Activated CD8-positive, alpha-beta memory T cell treated with anti-CD3 and anti-CD28 coated beads for 36 hours (primary cell): ENCODE measurements at regions not wholly inside any gene's neighbourhood (a gene's known extent, or its start where the extent isn't known, plus 50 kb on each side); places are given as distances from the start of the nearest gene placed in this dataset.
"Not testable (repeated sequence)": the region's sequence is repeated elsewhere in the genome, so short reads cannot be mapped to it uniquely, and the experiment has no call there.

Experiments used
- CTCF ChIA-PET: fragments of 350-600 bp; sonication (Branson Sonifier 250); formaldehyde crosslinking; loops from one replicate; lab custom pipeline; 2021; ENCODE audit warnings: antibody characterized with exemption; lab: Charles Lee
- POLR2A ChIA-PET: fragments of 350-600 bp; sonication (Branson Sonifier 250); formaldehyde crosslinking; loops from one replicate; lab custom pipeline; 2021; ENCODE audit warnings: antibody characterized with exemption; lab: Charles Lee

DNA sequence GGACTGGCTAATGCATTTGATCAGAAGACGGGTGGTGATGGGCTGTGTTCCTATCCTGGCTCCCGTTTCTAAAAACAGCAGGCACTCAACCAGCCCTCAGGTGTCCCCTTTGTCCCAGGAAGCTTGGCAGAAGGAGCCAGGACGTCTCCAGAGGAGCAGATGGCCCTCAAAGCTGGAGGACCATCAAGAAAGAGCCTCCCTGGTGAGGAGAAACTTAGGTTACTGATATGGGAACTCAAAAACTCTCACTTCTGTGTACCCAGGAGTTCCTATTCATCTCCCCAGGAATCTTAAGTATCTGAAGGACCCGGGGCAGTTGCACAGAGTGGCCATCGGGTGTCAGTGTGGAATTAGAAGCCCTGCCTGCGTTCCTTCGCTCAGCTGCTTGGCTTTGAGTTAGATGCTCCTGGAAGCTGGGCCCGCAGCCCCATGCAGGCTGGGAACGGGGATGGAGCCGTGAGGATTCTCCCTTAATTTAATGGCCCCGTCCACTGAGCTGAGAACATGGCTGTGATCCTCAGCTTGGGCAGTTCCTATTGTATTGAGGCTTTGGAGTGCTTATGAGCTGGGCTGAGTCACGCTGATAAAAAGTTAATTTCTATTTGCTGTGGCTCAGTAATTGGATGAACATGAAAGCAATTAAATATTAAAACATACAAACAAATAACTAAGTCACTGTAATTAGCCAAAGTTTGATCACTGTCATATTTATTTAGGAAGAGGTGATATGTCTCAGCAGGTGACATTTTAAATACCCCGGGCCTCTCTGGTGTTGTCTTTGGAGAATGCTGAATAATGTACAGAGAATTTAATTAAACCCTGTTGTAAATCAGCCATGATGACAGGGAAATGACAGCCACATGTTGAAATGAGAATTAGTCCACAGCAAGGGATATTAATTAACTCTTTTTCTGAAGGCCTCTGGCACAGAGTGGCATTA, 402.1 kb downstream of the SEC14L1 start:
- ChIA-PET POLR2A (no interaction called here), CTCF (interaction anchor here (0.6 to 1.9 kb wide), 8 partner anchors 10 to 471 kb away, joined by 3 to 9 read pairs (median 3); no protein-coding TSS in a partner anchor)

DNA sequence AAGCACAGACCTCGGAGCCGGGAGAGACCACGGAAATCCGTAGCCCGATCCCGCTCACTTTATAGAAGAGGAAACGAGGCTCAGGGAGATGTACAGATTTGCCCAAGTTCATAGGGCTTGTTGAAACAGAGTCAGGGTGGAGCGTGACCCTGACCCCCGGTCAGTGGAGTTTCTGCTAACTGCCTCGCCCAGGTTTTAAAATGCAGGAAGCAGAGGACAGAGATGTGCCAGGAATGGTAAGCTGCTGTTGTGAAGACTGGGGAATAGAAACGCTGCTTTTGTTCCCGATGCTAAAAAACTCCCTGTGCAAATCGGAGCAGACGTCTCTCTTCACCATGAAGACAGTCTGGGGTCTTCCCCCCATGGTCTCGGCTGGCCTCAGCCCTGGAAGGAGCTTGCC, 403.0 kb downstream of the SEC14L1 start:
- POLR2A ChIA-PET: no interaction called here
- CTCF ChIA-PET: interaction anchor here (0.6 to 1.5 kb wide), 3 partner anchors 9 to 181 kb away, joined by 3 to 9 read pairs (median 3); no protein-coding TSS in a partner anchor

DNA sequence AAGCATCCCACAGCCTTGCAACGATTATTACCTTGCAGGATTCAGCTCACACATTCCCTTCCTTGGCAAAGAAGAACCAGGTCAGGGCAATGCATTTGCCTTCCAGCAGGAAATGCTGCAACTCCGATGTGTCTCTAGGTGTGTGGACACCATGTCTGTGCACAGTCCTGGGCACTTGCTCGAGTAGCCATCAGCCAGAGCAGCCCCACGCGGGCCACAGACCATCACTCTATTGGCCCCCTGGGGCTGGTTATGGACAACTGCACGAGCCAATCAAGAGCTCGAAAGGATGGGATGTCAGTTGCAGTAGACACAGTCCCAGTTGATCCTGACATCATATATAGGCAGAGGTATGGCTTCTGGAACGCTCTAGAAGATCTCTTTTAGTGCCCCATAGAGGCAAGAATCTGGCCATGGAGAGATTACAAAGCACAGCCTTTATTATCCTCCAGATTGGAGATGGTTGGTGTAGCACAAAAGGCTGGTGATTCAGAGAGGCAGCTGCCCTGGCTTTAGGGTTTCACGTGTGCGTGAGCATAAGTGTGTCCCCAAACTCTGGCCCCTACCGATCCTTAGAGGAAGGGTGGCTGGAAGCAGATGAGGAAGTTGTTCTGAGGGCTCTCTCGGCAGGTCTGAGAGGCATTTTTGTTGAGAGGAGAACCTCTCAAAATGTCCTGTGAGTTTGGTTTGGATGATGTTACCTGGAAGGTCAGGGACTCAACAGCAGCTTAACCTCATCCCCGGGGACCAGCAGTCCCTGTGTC, 403.8 kb downstream of the SEC14L1 start:
- POLR2A ChIA-PET: no interaction called here

GRCh38 chr17:77546772-77547241, 406.0 kb downstream of the SEC14L1 start:
- CTCF ChIA-PET: interaction anchor here (0.6 kb wide), 1 partner anchor 1006 kb away, joined by 5 read pairs; no protein-coding TSS in a partner anchor
- POLR2A ChIA-PET: no interaction called here

More for the DNA sequence above, 403.8 kb downstream of the SEC14L1 start:
- CTCF ChIA-PET: interaction anchor here (0.6 to 1.6 kb wide), 2 partner anchors 182 to 469 kb away, joined by 3 read pairs; no protein-coding TSS in a partner anchor

DNA sequence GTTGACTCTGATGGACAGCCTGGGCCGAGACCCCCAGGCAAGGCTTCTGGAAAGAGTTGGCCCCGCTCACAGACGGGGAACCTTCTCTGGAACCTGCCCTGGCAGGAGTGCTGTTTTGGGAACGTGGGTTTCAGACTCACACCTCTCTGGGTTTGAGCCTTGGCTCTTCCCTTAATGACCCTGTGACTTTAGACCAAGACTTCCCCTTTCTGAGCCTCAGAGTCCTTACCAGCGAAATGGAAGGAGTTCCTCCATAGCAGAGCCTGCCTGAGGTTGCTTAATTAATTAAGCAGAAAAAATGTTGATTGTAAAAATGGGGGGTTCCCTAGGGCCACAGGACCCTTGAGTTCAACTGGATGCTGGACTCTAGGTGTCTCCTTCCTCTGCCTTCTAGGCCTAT, 408.2 kb downstream of the SEC14L1 start:
- POLR2A ChIA-PET: no interaction called here
- CTCF ChIA-PET: interaction anchor here (0.6 kb wide), 1 partner anchor 236 kb away, joined by 3 read pairs; no protein-coding TSS in a partner anchor

GRCh38 chr17:77549726-77550366, 408.7 kb upstream of the TNRC6C start:
- ChIA-PET POLR2A (no interaction called here), CTCF (no interaction called here)

- ChIA-PET POLR2A (no interaction called here), CTCF (no interaction called here)
These were observed 404.9 kb upstream of the TNRC6C start for GRCh38 chr17:77553459-77554066.

DNA sequence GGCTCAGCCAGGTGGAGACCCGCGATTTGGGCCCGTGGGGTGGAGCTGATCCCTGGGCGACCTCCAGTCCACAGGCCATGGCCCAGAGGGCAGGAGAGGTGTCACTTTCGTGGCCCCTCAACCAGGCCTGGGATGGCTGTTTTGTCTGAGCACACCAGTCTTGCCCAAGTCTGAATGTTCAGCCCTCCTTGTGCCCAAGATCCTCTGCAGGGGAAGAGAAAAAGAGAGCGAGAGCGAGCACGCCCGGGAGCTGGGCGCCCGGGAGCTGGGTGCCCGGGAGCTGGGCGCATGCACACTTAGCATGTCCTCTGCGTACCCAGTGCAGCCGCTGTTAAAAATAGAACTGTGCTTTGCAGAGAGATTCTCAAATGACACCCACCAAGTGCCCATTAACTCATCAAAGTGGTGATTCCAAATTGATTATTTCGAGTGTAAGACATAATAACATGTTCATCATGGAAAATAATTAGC, 403.3 kb upstream of the TNRC6C start:
- CTCF ChIA-PET: interaction anchor here (0.7 kb wide), 1 partner anchor 19 kb away, joined by 4 read pairs; no protein-coding TSS in a partner anchor

GRCh38 chr17:77555741-77556291, 402.7 kb upstream of the TNRC6C start:
- POLR2A ChIA-PET: no interaction called here
- CTCF ChIA-PET: interaction anchor here (0.5 to 0.7 kb wide), 2 partner anchors 19 to 529 kb away, joined by 4 read pairs; no protein-coding TSS in a partner anchor

More for the DNA sequence above, 403.3 kb upstream of the TNRC6C start:
- POLR2A ChIA-PET: no interaction called here

- ChIA-PET CTCF (interaction anchor here (0.5 kb wide), 1 partner anchor 528 kb away, joined by 4 read pairs; no protein-coding TSS in a partner anchor), POLR2A (no interaction called here)
These were observed 402.0 kb upstream of the TNRC6C start for GRCh38 chr17:77556383-77557061.

- ChIA-PET POLR2A (no interaction called here), CTCF (no interaction called here)
These were observed 399.5 kb upstream of the TNRC6C start for GRCh38 chr17:77558846-77559626.

- POLR2A ChIA-PET: no interaction called here
These were observed 398.1 kb upstream of the TNRC6C start for GRCh38 chr17:77560381-77560780.

GRCh38 chr17:77560841-77561240, 397.7 kb upstream of the TNRC6C start:
- CTCF ChIA-PET: no interaction called here
- POLR2A ChIA-PET: no interaction called here

More at GRCh38 chr17:77560381-77560780, 398.1 kb upstream of the TNRC6C start:
- CTCF ChIA-PET: no interaction called here

DNA sequence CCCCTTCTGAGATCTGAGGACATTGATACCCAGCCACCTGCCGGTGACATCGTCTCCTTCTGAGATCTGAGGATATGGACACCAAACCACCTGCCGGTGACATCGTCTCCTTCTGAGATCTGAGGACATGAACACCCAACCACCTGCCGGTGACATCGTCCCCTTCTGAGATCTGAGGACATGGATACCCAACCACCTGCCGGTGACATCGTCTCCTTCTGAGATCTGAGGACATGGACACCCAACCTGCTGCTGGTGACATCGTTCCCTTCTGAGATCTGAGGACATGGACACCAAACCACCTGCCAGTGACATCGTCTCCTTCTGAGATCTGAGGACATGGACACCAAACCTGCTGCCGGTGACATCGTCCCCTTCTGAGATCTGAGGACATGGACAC, 396.1 kb upstream of the TNRC6C start:
- CTCF ChIA-PET: interaction anchor here (0.9 kb wide), 1 partner anchor 20 kb away, joined by 3 read pairs; no protein-coding TSS in a partner anchor
- POLR2A ChIA-PET: not testable (repeated sequence)

DNA sequence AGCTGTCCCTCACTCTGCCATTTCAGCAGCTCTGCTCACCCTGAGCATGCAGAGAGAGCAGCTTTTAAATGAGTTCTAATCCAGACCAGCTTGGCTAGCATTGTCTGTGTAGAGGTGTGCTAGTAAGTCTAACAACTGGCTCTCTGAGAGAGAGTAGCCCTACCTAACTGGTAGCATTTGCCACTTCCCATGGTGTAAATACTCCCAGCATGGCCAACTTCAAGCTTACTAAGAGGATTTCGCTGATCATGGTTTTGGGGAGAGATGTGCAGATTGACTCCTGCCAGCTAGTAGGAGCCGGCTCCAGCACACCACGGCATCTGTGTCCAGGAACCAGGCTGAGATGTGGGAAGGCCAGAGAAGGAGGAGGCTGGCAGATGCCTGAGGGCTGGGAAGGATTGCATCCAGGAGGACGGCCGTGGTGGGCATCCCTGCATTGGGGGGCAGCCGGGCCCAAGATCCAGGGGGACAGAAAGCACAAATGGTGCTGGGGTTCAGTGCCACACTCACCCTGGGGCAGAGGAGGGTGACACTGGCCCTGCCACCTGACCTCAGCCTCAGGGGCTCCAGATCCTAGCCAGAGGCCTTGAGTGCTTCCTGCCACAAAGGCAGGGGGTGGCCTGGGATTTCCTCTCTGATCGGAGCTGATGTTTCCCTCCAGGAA, 394.9 kb upstream of the TNRC6C start:
- CTCF ChIA-PET: interaction anchor here (0.7 to 0.9 kb wide), 2 partner anchors 21 to 399 kb away, joined by 3 read pairs; no protein-coding TSS in a partner anchor
- POLR2A ChIA-PET: no interaction called here

- ChIA-PET POLR2A (no interaction called here), CTCF (no interaction called here)
These were observed 394.1 kb upstream of the TNRC6C start for GRCh38 chr17:77564278-77564920.
